ENCODE measurements at regions not wholly inside any gene's neighbourhood (a gene's known extent, or its start where the extent isn't known, plus 50 kb on each side); places are given as distances from the start of the nearest gene placed in this dataset.

- H3K27ac ChIP-seq (ENCODE audit: insufficient read depth, low read length), result no peak overlapping the region
- H3K9me3 ChIP-seq (ENCODE audit: control insufficient read depth, insufficient read depth, low read depth, low read length), result no peaks in the 10 kb centered on the region
These were observed 466.3 kb upstream of the ATP2B1 start for GRCh38 chr12:90174956-90175355.

DNA sequence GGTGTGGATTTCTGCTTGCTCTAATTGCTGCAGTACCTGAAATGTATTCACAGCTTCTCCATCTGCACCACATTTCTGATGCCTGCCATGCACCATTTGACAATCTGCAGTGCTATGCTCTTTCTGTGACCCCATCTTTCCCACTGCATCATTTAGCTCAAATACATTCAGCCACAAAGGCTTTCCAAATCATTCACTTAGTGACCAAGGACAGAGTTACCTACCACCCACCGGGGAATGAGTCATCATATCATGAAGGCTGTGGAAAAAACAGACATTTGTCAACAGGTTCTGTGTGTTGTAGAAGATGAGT lies 465.5 kb upstream of the ATP2B1 start:
- Histone ChIP-seq H3K79me2 (ENCODE audit: control insufficient read depth, insufficient read depth, low read length) (no peaks in the 10 kb centered on the region), H2AFZ (ENCODE audit: low read length) (no peak overlapping the region), H3K4me3 (replicated peaks in 1 of 4; ENCODE audit: control extremely low read depth in 1 of 4, insufficient read depth in 1 of 4, low read depth in 3 of 4, low read length in 4 of 4) (no peak overlapping the region), H3K4me2 (ENCODE audit: extremely low read depth, insufficient read depth, low read length) (no peak overlapping the region), H3K4me1 (ENCODE audit: control insufficient read depth, extremely low read depth, insufficient read depth, low read length) (no peaks in the 10 kb centered on the region), H3K9ac (ENCODE audit: insufficient read depth, low read length) (no peak overlapping the region), H3K27ac (ENCODE audit: insufficient read depth, low read length) (no peak overlapping the region), H4K20me1 (ENCODE audit: control insufficient read depth, extremely low read depth, insufficient read depth, low read length) (no peaks in the 10 kb centered on the region), H3K9me3 (ENCODE audit: control insufficient read depth, insufficient read depth, low read depth, low read length) (no peaks in the 10 kb centered on the region), H3K36me3 (ENCODE audit: control insufficient read depth, insufficient read depth, low read length) (no peaks in the 10 kb centered on the region), H3K27me3 (ENCODE audit: control insufficient read depth, insufficient read depth, low read length) (no peaks in the 10 kb centered on the region)
- DNase-seq (ENCODE audit: low read depth in 2 of 2), result peak in 1 of 2 donors; percentile 48
- TF ChIP-seq CTCF (conservative IDR thresholded peaks at IDR 0.05 in 1 of 2, IDR thresholded peaks at IDR 0.05 in 1 of 2; ENCODE audit: low read depth in 1 of 2, low read length in 2 of 2) (no peak), EZH2 (IDR thresholded peaks at IDR 0.05; ENCODE audit: low read length, missing control alignments) (no peak)

More at GRCh38 chr12:90174956-90175355, 466.3 kb upstream of the ATP2B1 start:
- no peak overlapping the region for H3K9ac ChIP-seq (ENCODE audit: insufficient read depth, low read length)
- no peak overlapping the region for H3K4me3 ChIP-seq (replicated peaks in 1 of 4; ENCODE audit: control extremely low read depth in 1 of 4, insufficient read depth in 1 of 4, low read depth in 3 of 4, low read length in 4 of 4)
- H4K20me1 ChIP-seq (ENCODE audit: control insufficient read depth, extremely low read depth, insufficient read depth, low read length), result no peaks in the 10 kb centered on the region
- no peak for DNase-seq (ENCODE audit: low read depth in 2 of 2)
- no peaks in the 10 kb centered on the region for H3K36me3 ChIP-seq (ENCODE audit: control insufficient read depth, insufficient read depth, low read length)
- H2AFZ ChIP-seq (ENCODE audit: low read length), result no peak overlapping the region
- H3K4me1 ChIP-seq (ENCODE audit: control insufficient read depth, extremely low read depth, insufficient read depth, low read length), result no peaks in the 10 kb centered on the region
- H3K27me3 ChIP-seq (ENCODE audit: control insufficient read depth, insufficient read depth, low read length), result no peaks in the 10 kb centered on the region
- H3K79me2 ChIP-seq (ENCODE audit: control insufficient read depth, insufficient read depth, low read length), result no peaks in the 10 kb centered on the region
- no peak for TF ChIP-seq CTCF (conservative IDR thresholded peaks at IDR 0.05 in 1 of 2, IDR thresholded peaks at IDR 0.05 in 1 of 2; ENCODE audit: low read depth in 1 of 2, low read length in 2 of 2)
- H3K4me2 ChIP-seq (ENCODE audit: extremely low read depth, insufficient read depth, low read length), result no peak overlapping the region

DNA sequence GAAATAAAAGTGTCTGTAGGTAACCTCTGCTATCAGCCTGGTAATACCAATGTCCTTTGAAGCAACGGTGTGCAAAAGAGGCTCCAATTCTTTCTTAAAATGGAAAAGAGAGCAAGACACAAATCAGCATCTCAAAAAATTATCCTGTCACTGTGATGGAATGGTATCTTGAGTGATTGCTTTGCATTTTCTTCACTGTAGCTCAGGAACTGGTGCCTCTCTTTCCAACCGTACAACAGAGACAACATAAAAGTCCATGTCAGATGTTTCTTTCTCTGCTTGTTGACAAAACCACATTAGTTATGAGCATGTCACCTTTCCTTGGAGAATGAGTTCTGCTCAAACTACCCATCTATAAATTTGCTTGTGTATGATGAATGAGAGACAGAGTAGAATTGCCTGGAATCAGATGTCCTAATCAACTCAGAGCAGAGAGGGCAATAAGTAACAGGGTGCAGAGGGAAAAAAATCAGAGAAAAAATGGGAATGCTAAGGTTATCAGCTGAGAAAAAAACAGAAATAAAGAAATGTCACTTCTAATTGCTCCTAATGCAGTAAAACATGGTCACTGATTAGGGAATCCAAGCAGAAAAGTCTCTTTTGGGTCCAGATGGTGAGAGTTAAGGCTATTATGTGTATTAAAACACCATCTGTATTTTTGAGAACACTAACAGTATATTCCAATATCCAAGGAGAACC lies 465.0 kb upstream of the ATP2B1 start:
- DNase-seq (ENCODE audit: low read depth in 2 of 2), result no peak
- Histone ChIP-seq H3K4me2 (ENCODE audit: extremely low read depth, insufficient read depth, low read length) (no peak overlapping the region), H3K36me3 (ENCODE audit: control insufficient read depth, insufficient read depth, low read length) (no peaks in the 10 kb centered on the region), H2AFZ (ENCODE audit: low read length) (no peak overlapping the region), H3K9ac (ENCODE audit: insufficient read depth, low read length) (no peak overlapping the region), H3K4me3 (replicated peaks in 1 of 4; ENCODE audit: control extremely low read depth in 1 of 4, insufficient read depth in 1 of 4, low read depth in 3 of 4, low read length in 4 of 4) (no peak overlapping the region), H3K4me1 (ENCODE audit: control insufficient read depth, extremely low read depth, insufficient read depth, low read length) (no peaks in the 10 kb centered on the region), H3K27me3 (ENCODE audit: control insufficient read depth, insufficient read depth, low read length) (no peaks in the 10 kb centered on the region), H3K9me3 (ENCODE audit: control insufficient read depth, insufficient read depth, low read depth, low read length) (no peaks in the 10 kb centered on the region), H4K20me1 (ENCODE audit: control insufficient read depth, extremely low read depth, insufficient read depth, low read length) (no peaks in the 10 kb centered on the region), H3K27ac (ENCODE audit: insufficient read depth, low read length) (no peak overlapping the region), H3K79me2 (ENCODE audit: control insufficient read depth, insufficient read depth, low read length) (no peaks in the 10 kb centered on the region)
- no peak for TF ChIP-seq EZH2 (IDR thresholded peaks at IDR 0.05; ENCODE audit: low read length, missing control alignments)
- no peak for TF ChIP-seq CTCF (conservative IDR thresholded peaks at IDR 0.05 in 1 of 2, IDR thresholded peaks at IDR 0.05 in 1 of 2; ENCODE audit: low read depth in 1 of 2, low read length in 2 of 2)
